Right renal cortex interstitium (tissue), 3 donors: ENCODE measurements at regions not wholly inside any gene's neighbourhood (a gene's known extent, or its start where the extent isn't known, plus 50 kb on each side); places are given as distances from the start of the nearest gene placed in this dataset.
"Not testable (repeated sequence)": the region's sequence is repeated elsewhere in the genome, so short reads cannot be mapped to it uniquely, and the experiment has no call there.

Experiments
- DNase-seq, 3 donors: peaks; one replicate each; pipeline ENCODE4 v3.0.0-alpha.2; 2013; ENCODE audit warnings: low read depth in 3 of 3, low spot score in 2 of 3

DNA sequence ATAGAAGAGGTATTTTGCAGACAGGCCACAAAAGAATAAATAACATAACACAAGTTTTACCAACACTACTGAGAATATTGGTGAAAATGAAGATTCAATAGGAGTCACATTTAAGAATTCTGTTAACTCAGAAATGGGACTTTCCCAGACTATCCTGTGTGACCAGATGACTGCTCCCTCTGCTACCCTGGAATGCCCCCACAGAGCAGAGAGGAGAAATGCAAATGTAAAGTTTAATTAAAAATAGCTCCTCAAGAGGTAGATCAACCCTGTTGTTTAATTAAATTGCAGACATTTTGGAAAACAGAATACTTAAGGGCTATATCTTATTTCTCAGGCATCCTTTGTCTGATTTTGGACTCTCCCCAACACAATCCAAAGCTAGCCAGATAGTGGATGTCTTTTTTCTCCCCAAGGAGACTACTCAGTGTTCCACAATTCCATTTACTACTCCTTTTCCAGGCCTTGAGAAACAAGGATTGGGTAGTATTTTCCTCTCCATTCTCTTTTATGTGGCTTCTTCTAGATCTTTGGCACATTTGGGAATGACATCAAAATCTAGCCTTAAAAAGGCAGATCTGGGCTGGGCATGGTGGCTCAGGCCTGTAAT is 104.7 kb upstream of the TSC22D1 start:
- no peak for DNase-seq

DNA sequence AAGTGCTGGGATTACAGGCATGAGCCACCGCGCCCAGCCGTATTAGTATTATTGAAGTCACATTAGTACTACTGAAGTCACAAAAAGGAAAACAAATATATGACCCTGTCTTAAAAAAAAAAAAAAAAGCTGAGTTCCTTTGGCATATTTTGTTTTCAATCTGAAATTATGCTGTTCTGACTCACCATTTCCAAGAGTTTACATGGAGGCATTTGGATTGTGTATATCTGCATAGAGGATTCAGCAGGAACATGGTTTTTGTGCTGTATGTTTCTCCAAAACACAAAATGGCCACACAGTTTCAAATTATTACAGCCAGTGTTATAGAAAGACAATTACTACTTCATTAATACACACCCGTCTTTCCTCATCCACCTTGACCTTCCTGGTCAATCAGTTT is 103.5 kb upstream of the TSC22D1 start:
- DNase-seq: no peak

DNA sequence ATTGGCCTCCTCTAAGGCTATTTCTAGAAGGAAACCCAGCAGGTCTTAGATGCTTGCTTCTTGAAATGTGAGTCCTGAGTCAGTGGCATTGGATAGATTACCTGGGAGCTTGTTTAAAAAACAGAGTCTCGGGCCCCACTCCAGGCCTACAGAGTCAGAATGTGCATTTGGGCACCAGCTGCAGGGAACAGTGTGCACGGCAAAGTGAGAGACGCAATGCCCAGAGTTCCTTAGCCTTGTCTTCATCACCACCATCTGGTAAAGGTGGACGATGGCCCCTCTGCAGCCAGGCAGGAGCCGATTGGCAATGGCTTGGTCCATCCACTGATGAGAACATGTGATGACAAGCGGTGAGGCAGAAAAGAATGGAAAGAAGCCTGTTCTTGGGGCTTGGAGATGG is 102.1 kb upstream of the TSC22D1 start:
- DNase-seq: no peak

DNA sequence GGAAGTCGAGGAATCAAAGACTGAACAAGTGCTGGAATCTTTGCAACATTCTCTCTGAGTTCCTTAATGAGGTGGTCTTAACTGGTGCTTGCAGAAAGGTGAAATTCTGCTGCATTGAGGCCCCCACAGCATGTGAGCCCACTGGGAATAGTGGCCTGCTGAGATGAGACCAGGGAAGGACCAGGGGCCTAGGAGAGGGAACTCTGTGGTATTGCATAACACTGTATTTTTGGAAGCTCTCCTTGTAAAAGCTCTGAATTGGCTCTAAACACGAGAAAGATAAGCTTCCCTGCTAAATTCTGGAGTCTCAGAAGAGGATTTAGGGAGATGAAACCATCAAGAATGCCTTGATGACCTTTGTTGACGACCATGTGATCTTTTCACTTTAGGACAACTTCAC is 100.4 kb upstream of the TSC22D1 start:
- no peak for DNase-seq

DNA sequence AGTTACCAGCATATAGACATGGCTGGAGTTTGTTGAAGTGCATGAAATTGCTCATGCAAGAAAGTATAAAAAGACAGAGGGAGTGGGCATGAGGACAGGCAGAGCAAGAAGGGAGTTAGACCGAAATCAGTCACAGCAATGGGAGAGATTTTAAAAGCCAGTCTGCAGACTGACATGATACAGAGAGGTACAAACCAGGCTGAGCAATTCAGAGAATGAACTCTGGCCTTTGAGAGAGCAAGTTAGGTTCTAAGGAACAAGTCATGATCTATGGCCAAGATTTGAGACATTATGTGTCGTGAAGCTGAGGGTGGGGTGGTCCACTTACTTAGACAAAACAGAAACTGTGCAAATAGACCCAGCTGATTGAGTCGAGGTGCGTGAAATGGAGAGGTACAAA is 93.4 kb upstream of the TSC22D1 start:
- DNase-seq: no peak

DNA sequence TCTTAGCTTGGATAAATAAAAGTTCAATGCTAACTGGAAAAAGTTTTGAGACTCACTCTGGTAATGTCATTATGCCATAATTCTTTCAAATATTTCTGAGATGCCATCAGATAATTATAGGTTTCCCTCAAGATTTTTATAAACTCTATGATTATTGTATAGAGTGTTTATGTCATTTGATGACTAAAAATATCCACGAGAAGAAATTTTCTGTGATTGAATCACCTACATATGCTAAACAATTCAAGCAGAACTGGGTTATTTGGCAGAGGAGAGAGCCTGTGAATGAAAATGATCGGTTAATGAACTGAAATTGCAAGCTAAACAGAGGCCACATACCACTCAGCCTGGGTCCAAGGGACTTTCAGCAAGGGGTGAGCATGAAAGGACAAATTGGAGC is 92.6 kb upstream of the TSC22D1 start:
- no peak for DNase-seq

DNA sequence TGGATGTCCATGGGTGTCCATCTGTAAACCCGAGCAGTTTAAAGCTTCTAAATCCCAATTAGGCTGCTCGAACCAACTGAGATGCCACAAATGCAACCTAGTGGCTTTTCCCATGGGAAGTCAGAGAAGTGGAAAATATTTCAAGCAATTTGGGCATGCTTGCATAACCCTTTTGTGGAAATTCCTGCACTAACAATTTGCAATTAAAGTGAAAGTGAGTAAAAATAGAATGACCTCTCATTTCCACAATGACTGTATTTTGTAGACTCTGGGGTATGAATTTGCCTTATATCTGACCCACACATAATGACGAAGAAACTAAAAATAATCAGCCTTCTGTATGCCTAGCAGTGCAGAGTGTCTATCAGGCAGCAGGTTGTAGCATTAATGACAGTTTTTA is 91.8 kb upstream of the TSC22D1 start:
- no peak for DNase-seq

DNA sequence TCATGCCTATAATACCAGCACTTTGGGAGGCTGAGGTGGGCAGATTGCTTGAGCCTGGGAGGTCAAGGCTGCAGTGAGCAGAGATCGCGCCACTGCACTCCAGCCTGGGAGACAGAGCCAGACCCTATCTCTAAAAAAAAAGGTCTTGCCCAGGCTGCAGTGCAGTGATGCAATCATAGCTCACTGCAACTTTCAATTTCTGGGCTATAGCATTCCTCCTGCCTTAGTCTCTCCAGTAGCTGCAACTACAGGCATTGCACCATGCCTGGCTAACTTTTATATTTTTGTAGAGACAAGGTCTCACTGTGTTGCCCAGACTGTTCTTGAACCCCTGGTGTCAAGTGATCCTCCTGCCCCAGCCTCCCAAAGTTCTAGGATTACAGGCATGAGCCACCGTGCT is 90.4 kb upstream of the TSC22D1 start:
- not testable (repeated sequence) for DNase-seq

DNA sequence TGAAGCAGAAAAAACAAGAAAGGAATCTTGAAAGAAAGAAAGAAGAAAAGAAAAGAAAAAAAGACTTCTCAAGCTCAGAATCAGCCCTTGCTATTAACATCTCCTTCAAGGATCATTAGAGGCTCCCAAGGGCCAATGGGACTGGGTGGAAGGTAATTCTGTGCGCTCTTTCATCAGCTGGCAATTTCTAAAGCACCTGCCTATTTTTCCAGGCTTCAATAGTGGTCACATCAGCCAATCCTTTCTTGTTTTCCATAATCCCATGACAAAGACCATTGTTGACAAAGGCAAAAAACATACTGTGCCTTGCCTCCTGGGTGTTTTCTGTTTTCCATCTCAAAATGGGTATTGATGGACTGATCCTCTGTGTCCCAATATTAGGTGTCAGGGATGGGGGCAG is 88.2 kb upstream of the TSC22D1 start:
- no peak for DNase-seq

DNA sequence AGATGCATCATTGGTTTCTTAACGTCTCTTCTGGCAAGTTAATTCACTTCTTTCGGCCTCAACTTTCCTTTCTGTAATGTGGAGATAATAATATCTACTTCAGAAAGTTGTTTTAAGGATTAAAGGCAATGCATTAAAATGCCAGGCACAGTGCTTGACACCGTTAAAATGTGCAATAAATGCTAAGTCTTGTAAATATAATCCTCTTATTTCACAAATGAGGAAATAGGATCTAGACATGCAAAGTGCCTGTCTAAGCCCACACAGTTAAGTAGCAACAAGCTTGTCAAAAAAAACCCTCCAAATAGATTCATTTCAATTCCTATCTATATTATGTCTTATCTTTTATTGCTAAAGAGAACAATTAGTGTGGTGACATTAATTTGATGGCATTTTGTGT is 86.4 kb upstream of the TSC22D1 start:
- DNase-seq: no peak

DNA sequence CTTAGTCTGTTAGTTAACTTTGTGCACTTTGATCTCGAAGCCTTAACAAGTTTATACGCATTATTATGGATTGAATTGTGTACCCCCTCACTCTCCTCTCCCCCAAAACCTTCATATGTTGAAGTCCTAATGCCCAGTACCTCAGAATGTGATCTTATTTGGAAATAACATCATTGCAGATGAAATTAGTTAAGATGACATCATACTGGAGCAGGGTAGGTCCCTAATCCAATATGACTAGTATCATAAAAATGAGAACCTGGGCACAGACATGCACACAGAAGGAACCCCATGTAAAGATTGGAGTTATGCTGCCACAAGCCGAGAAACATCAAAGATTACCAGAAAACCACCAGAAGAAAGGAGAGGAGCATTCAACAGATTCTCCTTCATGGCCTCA is 85.8 kb upstream of the TSC22D1 start:
- no peak for DNase-seq

DNA sequence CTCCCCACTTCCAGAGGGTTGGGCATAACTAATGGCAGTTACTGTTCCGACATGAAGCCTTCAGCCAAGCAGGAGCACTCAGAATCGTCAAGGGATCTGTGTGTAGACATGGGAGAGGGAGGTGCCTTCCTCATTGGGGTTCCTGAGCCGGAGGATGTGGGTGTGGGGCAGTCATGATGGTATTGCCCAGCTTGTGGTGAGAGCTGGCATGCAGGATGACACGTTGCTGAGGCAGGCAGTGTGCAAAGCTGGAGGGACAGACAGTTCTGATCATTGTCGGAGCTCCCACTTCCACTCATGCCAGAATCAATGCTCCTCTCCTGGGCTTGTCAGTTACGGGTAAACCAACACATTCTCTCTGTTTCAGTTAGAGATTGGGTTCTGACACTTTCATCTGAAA is 83.9 kb upstream of the TSC22D1 start:
- DNase-seq: no peak

DNA sequence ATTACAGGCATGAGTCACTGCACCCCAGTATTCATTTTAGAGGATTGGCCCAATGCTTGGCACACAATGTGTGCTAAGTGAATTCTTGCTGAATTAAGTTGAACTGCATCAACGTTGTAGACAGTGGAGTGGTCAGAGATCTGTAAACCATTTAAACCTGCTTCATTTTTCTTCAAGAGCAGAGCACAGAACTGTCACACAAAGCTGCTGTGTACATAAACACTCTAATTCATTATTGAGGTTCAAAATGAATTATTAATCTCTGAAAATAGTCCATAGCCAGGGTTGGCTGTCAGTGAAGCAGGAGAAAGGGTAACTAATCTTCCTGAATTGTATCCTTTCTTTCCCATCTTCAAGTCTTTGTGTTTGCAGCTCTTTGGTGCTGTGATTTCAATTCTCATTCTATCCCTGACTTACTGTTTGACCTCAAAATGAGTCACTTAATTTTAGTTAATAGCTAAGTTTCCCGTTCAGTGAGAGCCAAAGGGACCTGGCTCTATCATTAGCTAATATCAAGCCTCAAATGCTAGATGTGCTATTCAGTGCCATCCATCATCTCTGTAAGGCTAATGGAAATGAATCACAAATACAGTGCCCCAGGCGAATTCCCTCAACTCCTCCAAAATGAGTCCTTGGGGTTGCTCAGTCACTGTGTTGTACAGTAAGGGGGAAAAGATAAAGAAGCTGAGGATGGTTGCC is 77.0 kb upstream of the TSC22D1 start:
- DNase-seq: no peak

DNA sequence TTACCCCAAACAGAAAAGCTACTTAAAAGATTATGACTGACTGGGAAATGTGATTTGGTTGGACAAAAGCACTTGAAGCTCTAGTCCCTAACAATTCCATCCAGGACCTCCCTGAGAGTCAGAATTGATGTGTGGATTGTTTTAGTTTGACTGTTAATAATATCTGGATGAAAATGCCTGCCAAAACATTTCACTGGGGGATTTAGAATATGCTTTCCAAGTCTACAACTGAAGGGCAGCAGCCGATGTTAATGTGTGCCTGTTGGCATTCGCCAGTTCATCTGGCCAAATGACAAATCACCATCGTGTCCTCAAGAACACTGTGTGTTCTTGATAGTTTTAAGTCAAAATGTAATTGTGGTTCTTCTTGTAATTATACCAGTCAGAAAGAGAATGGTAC is 76.0 kb upstream of the TSC22D1 start:
- DNase-seq: no peak

DNA sequence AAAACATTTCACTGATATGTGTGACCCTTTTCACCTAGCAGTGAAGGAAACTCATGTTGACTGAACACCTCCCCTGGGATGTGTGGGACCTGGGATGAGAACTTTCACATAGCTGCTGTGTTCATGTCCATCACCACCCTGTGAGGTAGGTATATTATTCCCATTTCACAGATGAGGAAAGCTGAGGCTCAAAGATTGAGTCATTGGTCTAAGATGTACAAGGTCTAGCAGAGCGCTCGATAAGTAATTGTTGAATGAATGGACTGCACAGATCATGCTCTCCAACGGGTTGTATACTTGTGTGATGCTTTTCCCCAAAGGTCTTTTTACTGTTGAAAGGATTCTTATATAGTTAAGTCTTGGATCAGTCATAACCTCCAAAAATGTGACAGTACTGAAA is 75.6 kb upstream of the TSC22D1 start:
- DNase-seq: no peak

DNA sequence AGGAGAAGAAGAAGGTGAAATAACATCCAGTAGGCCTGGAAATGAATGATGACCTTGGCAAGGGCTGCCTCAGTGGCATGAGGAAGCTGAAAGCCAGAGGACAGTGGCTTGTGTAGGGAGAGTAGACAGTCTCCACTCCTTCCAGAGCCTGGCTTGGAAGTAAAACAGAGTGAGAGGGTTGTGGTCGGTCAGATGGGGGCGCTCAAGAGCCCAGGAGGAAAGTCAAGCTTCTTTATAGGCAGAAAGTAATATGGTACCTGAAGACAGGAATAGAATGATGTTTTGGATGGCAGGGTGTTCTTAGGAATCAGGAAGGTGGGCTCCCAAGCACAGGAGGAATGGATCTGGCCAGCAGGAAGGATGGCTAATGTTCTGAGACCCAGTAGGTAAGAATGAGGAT is 75.1 kb upstream of the TSC22D1 start:
- DNase-seq: no peak

DNA sequence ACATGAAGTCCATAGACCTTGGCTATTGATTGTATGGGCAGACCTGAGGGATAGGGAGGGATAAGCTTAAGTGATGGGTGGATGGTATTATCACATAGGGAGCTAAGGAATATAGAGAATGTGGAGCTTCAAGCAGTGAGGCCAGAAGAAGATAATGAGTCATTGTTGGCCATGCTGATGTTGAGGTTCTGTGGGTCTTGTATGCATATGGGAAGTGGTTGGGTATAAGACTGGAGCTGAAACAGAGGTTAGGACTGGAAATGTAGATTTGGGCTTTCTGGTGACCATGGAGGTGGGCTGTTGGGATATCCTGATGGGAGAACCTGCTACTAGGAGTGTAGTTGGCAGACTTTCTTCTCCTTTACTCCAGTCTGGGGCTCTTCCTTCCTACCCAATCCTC is 73.7 kb upstream of the TSC22D1 start:
- DNase-seq: no peak

DNA sequence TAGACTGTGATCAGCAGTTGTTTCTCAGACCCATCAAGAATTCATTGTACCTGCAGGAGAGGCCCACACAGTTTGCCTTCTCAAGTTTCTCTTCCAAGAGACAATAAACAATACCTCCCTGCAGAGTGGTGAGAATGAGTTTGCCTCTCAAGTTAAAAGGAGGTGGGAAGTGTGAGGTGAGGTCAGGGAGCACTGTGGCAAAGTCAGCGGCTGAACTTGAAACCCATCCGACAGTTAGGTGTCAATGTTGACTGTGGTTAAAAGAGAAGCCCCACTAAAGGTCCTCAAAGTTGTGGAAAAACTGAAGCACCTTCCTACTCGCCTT is 72.9 kb upstream of the TSC22D1 start:
- DNase-seq: peak; percentile 40 to 53 (median 49)

DNA sequence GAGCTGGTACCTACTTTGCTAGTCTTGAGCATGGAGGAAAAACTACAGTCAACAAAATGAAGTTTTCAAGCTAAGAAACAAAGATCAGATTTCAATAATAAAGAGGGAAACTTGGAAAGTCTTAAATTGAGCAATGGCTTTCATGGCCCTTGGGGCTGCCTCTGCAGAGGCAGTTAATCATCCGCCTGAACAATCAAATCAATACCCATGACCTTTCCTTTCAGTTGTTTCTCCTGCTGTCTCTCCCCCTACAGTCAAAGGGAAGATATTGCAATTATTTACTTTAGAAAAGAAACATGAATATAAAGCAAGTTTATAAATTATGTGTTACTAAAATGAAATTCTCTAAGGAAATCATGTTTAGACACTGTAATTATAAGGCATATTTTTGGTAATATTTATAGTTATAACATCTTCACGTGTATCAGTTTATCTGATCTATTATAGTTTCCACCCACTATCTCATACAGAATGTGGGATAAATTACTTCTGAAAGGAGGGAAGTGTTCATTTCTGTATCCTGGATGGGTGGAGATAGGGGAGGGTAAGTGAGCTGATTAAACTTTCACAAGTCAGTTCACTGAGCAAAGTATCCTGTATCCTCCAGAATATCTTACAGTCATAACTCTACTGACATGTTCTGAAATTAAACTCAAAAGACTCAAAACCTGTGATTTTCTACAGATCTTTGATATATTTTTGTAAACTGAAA is 72.4 kb upstream of the TSC22D1 start:
- DNase-seq: no peak

DNA sequence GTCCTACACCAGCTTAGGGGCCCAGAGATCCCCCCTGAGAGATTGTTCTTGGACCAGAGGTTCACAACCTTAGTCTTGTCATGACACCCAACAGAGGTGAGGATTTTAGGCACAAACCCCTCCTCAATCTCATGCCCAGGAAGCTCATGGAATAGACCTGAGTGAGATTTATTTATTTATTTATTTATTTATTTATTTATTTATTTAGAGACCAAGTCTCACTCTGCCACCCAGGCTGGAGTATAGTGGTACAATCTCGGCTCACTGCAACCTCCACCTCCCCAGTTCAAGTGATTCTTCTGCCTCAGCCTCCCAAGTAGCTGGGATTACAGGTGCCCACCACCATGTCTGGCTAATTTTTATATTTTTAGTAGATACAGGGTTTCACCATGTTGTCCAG is 71.4 kb upstream of the TSC22D1 start:
- DNase-seq: not testable (repeated sequence)

DNA sequence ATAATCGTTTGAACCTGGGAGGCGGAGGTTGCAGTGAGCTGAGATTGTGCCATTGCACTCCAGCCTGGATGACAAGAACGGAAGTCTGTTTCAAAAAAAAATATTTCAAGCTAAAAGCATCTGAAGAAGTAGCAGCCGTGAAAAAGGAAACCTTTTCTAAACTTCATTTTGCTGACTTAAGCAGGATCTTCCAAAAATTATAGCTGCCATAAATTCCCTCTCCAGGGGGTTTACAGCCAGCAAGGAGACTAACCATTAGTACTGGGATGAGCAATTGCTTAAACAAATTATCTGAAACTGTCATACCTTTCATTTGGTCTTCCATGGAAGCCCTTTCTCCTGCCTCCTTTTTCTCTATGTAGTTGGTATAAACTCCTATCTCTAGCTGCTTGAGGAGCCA is 69.9 kb upstream of the TSC22D1 start:
- DNase-seq: no peak

DNA sequence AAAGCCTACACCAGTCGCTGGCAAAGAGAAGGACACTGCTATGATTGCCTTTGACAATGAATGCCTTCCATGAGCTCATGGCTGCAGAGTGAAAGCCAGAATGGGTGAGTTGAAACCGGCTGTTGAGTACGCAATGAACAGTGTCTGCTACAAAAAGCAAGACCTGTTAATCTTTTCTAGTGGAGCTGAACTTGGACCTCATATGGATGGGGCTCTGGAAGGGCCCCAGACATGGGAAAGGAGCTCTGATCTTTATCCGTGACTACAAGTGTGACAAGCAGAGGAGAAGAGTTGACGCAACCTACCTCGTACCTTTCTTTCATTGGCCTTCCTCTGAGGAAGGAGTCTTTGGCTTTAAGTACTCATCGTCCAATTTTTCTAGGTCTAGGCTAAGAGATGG is 67.1 kb upstream of the TSC22D1 start:
- DNase-seq: no peak
